Parathyroid adenoma (tissue), 2 donors: ENCODE measurements at regions not wholly inside any gene's neighbourhood (a gene's known extent, or its start where the extent isn't known, plus 50 kb on each side); places are given as distances from the start of the nearest gene placed in this dataset.

Experiments
- H2AFZ ChIP-seq: fragments of 300-600 bp; sonication (generic); one replicate; pipeline ENCODE4 v1.7.0; 2017; ENCODE audit warnings: antibody characterized with exemption, mild to moderate bottlenecking
- H3K27ac ChIP-seq: fragments of 300-600 bp; sonication (generic); one replicate; pipeline ENCODE4 v1.7.0; 2017
- H3K27me3 ChIP-seq: fragments of 300-600 bp; sonication (generic); one replicate; pipeline ENCODE4 v1.7.0; 2017; ENCODE audit warnings: low read length; ENCODE audit not compliant: control insufficient read depth, insufficient read depth
- H3K36me3 ChIP-seq: fragments of 300-600 bp; sonication (generic); one replicate; pipeline ENCODE4 v1.7.0; 2017; ENCODE audit warnings: low read length; ENCODE audit not compliant: control insufficient read depth, insufficient read depth
- H3K4me1 ChIP-seq: fragments of 300-600 bp; sonication (generic); one replicate; pipeline ENCODE4 v1.7.0; 2017; ENCODE audit warnings: control low read depth
- H3K4me2 ChIP-seq: fragments of 300-600 bp; sonication (generic); one replicate; pipeline ENCODE4 v1.7.0; 2017; ENCODE audit warnings: low read length
- H3K4me3 ChIP-seq: fragments of 300-600 bp; sonication (generic); one replicate; pipeline ENCODE4 v1.7.0; 2017; ENCODE audit warnings: low read depth, low read length
- H3K79me2 ChIP-seq: fragments of 300-600 bp; sonication (generic); one replicate; pipeline ENCODE4 v1.7.0; 2017; ENCODE audit warnings: control low read depth
- H3K9ac ChIP-seq: fragments of 300-600 bp; sonication (generic); one replicate; pipeline ENCODE4 v1.7.0; 2017; ENCODE audit warnings: mild to moderate bottlenecking
- H3K9me3 ChIP-seq: fragments of 300-600 bp; sonication (generic); one replicate; pipeline ENCODE4 v1.7.0; 2017; ENCODE audit warnings: low read length; ENCODE audit not compliant: control insufficient read depth
- CTCF ChIP-seq: fragments of 300-600 bp; sonication (generic); IDR thresholded peaks from one replicate; pipeline ENCODE4 v1.7.0; 2017; ENCODE audit warnings: antibody characterized with exemption, mild to moderate bottlenecking
- donor health status: primary hyperparathyroidism.

DNA sequence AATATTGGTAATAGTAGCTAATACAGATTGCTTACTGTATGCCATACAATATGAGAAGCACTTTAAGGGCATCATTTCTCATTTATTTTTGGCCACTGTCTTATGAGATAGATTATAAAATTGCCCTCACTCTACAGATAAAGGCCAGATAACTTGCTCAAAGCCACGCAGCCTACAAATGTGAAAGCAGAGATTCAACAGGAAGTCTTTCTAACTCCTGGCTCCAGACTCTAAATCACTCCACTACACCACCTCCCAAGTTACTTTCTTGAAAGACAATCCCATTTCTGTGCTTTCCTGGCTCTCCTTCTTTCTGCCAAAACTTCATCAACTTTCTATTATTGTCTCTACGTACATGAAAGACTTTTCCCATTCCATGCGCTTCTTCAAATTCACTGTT, 194.7 kb downstream of the FBXO8 start:
- H3K4me3 ChIP-seq, result no peak overlapping the region
- no peaks in the 10 kb centered on the region for H3K4me1 ChIP-seq
- no peak overlapping the region for H2AFZ ChIP-seq
- H3K9me3 ChIP-seq, result no peaks in the 10 kb centered on the region
- no peak overlapping the region for H3K27ac ChIP-seq
- no peak overlapping the region for H3K4me2 ChIP-seq
- H3K36me3 ChIP-seq, result no peaks in the 10 kb centered on the region
- no peaks in the 10 kb centered on the region for H3K27me3 ChIP-seq
- no peak for TF ChIP-seq CTCF
- H3K79me2 ChIP-seq, result no peaks in the 10 kb centered on the region
- H3K9ac ChIP-seq, result no peak overlapping the region

DNA sequence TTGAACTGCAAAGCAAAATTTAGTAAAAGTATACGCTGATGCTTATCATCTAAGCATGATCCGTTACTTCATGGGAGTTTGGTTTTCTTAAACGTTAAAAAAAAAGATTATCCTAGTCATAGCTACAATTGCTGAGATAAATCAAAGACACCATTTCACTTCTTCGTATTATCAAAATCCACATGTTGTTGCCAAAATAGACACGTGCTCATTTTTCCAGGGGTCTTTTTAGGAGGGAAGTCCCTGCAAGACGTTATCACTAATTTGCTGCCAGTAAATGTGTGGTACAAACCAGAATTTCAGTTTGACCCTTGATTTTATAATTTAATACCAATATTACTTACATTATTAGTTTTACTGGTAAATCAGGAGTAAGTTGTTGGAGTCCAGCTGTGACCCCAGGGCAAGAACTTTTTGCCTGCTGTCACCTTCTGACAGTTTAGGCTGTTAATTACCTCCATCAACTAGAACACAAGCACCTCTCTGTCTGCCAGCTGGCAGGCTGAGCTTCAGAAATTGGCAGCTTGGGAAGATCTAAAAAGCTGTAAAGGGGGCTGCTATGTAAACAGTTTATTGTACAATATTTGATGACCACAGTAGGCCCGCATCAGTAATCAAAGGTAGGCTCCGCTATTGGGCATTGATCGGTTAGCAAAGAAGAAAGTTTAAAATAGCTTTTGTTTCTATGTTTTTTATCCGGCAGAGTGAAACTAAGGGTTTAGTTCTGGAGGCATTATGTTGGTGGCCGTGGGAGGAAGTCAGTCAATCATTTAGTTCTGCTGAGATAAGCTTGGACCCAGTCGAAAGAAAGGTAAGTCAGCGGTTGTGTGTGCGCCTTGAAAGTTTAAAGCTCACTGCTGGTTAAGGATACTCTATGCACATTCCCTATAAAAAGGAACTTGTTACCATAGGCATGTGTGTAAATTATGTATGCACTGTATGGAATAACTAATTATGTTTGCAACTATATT, 196.4 kb downstream of the FBXO8 start:
- no peaks in the 10 kb centered on the region for H3K9me3 ChIP-seq
- H3K27ac ChIP-seq, result no peak overlapping the region
- no peak overlapping the region for H3K9ac ChIP-seq
- H3K79me2 ChIP-seq, result no peaks in the 10 kb centered on the region
- no peak overlapping the region for H3K4me2 ChIP-seq
- no peaks in the 10 kb centered on the region for H3K27me3 ChIP-seq
- TF ChIP-seq CTCF, result no peak
- no peaks in the 10 kb centered on the region for H3K36me3 ChIP-seq
- H3K4me3 ChIP-seq, result no peak overlapping the region
- no peaks in the 10 kb centered on the region for H3K4me1 ChIP-seq
- H2AFZ ChIP-seq, result no peak overlapping the region

DNA sequence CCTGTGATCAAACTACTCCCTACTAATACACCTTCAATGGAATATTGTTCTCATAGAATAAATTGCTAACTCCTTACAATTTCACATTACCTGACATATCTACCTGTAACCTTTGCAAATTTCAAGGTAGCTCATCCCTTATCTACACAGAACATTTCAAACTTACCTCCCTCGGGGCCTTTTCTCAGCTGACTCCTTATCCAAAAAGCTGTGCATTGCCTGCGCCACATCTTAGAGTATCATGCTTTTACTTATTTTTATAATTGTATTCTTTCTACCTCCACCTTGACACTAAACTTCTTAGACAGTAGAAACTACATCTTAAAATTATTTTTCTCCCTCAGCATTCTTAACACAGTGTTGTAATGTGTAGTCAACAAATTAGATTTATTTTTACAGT, 198.5 kb downstream of the FBXO8 start:
- no peaks in the 10 kb centered on the region for H3K36me3 ChIP-seq
- no peak for TF ChIP-seq CTCF
- H3K79me2 ChIP-seq, result no peaks in the 10 kb centered on the region
- no peak overlapping the region for H3K4me2 ChIP-seq
- no peaks in the 10 kb centered on the region for H3K9me3 ChIP-seq
- H3K27ac ChIP-seq, result no peak overlapping the region
- no peak overlapping the region for H2AFZ ChIP-seq
- H3K4me1 ChIP-seq, result no peaks in the 10 kb centered on the region
- no peaks in the 10 kb centered on the region for H3K27me3 ChIP-seq
- H3K4me3 ChIP-seq, result no peak overlapping the region
- H3K9ac ChIP-seq, result no peak overlapping the region

- H3K27me3 ChIP-seq, result no peaks in the 10 kb centered on the region
- no peak for TF ChIP-seq CTCF
- no peak overlapping the region for H3K4me3 ChIP-seq
- H3K4me1 ChIP-seq, result no peaks in the 10 kb centered on the region
- H3K9ac ChIP-seq, result no peak overlapping the region
- H3K27ac ChIP-seq, result no peak overlapping the region
- no peak overlapping the region for H2AFZ ChIP-seq
- H3K4me2 ChIP-seq, result no peak overlapping the region
- H3K79me2 ChIP-seq, result no peaks in the 10 kb centered on the region
- no peaks in the 10 kb centered on the region for H3K36me3 ChIP-seq
- no peaks in the 10 kb centered on the region for H3K9me3 ChIP-seq
Measured at GRCh38 chr4:174084542-174084941, 198.9 kb downstream of the FBXO8 start.

- Histone ChIP-seq H3K9me3 (no peaks in the 10 kb centered on the region), H3K4me1 (no peaks in the 10 kb centered on the region), H2AFZ (no peak overlapping the region), H3K36me3 (no peaks in the 10 kb centered on the region), H3K4me2 (no peak overlapping the region), H3K9ac (no peak overlapping the region), H3K79me2 (no peaks in the 10 kb centered on the region), H3K27ac (no peak overlapping the region), H3K27me3 (no peaks in the 10 kb centered on the region), H3K4me3 (no peak overlapping the region)
- no peak for TF ChIP-seq CTCF
Measured at GRCh38 chr4:174080361-174080760, 203.1 kb downstream of the FBXO8 start.
